ENCODE measurements at regions not wholly inside any gene's neighbourhood (a gene's known extent, or its start where the extent isn't known, plus 50 kb on each side); places are given as distances from the start of the nearest gene placed in this dataset.
A peak's percentile ranks its signal among the peaks of the same experiment; 100 is the strongest.

- Histone ChIP-seq H3K27ac (ENCODE audit: low read depth, low read length) (no peak overlapping the region), H3K4me3 (ENCODE audit: low read length) (no peak overlapping the region), H3K36me3 (ENCODE audit: control insufficient read depth, insufficient read depth, low read length) (no peaks in the 10 kb centered on the region), H3K9ac (ENCODE audit: low read length) (no peak overlapping the region), H3K27me3 (ENCODE audit: control insufficient read depth, insufficient read depth, low read length) (no peaks in the 10 kb centered on the region), H3K4me1 (ENCODE audit: control insufficient read depth, insufficient read depth, low read length) (no peaks in the 10 kb centered on the region)
Observed at GRCh38 chr21:29228306-29228705, 70.4 kb upstream of the BACH1 start.

GRCh38 chr21:29230551-29231261 lies 68.0 kb upstream of the BACH1 start:
- H3K4me3 ChIP-seq (ENCODE audit: low read length): no peak overlapping the region
- no peak overlapping the region for H3K27ac ChIP-seq (ENCODE audit: low read depth, low read length)
- no peaks in the 10 kb centered on the region for H3K27me3 ChIP-seq (ENCODE audit: control insufficient read depth, insufficient read depth, low read length)
- H3K4me1 ChIP-seq (ENCODE audit: control insufficient read depth, insufficient read depth, low read length): no peaks in the 10 kb centered on the region
- H3K36me3 ChIP-seq (ENCODE audit: control insufficient read depth, insufficient read depth, low read length): no peaks in the 10 kb centered on the region
- H3K9ac ChIP-seq (ENCODE audit: low read length): no peak overlapping the region

- no peaks in the 10 kb centered on the region for H3K36me3 ChIP-seq (ENCODE audit: control insufficient read depth, insufficient read depth, low read length)
- no peaks in the 10 kb centered on the region for H3K27me3 ChIP-seq (ENCODE audit: control insufficient read depth, insufficient read depth, low read length)
- no peak overlapping the region for H3K4me3 ChIP-seq (ENCODE audit: low read length)
- H3K9ac ChIP-seq (ENCODE audit: low read length): no peak overlapping the region
- no peaks in the 10 kb centered on the region for H3K4me1 ChIP-seq (ENCODE audit: control insufficient read depth, insufficient read depth, low read length)
- no peak overlapping the region for H3K27ac ChIP-seq (ENCODE audit: low read depth, low read length)
Observed at GRCh38 chr21:29231756-29232529, 66.8 kb upstream of the BACH1 start.

- no peak overlapping the region for H3K9ac ChIP-seq (ENCODE audit: low read length)
- H3K27ac ChIP-seq (ENCODE audit: low read depth, low read length): no peak overlapping the region
- peaks cover 7% of the 10 kb centered on the region for H3K4me1 ChIP-seq (ENCODE audit: control insufficient read depth, insufficient read depth, low read length)
- H3K4me3 ChIP-seq (ENCODE audit: low read length): no peak overlapping the region
- H3K27me3 ChIP-seq (ENCODE audit: control insufficient read depth, insufficient read depth, low read length): no peaks in the 10 kb centered on the region
- H3K36me3 ChIP-seq (ENCODE audit: control insufficient read depth, insufficient read depth, low read length): no peaks in the 10 kb centered on the region
Observed at GRCh38 chr21:29232530-29233255, 66.0 kb upstream of the BACH1 start.

- Histone ChIP-seq H3K4me1 (ENCODE audit: control insufficient read depth, insufficient read depth, low read length) (peaks cover 11% of the 10 kb centered on the region), H3K27ac (ENCODE audit: low read depth, low read length) (no peak overlapping the region), H3K4me3 (ENCODE audit: low read length) (no peak overlapping the region), H3K27me3 (ENCODE audit: control insufficient read depth, insufficient read depth, low read length) (no peaks in the 10 kb centered on the region), H3K36me3 (ENCODE audit: control insufficient read depth, insufficient read depth, low read length) (no peaks in the 10 kb centered on the region), H3K9ac (ENCODE audit: low read length) (no peak overlapping the region)
Observed at GRCh38 chr21:29233256-29233546, 65.5 kb upstream of the BACH1 start.

- Histone ChIP-seq H3K4me3 (ENCODE audit: low read length) (no peak overlapping the region), H3K36me3 (ENCODE audit: control insufficient read depth, insufficient read depth, low read length) (no peaks in the 10 kb centered on the region), H3K27me3 (ENCODE audit: control insufficient read depth, insufficient read depth, low read length) (no peaks in the 10 kb centered on the region), H3K27ac (ENCODE audit: low read depth, low read length) (no peak overlapping the region), H3K4me1 (ENCODE audit: control insufficient read depth, insufficient read depth, low read length) (peaks cover 13% of the 10 kb centered on the region), H3K9ac (ENCODE audit: low read length) (no peak overlapping the region)
Observed at GRCh38 chr21:29233611-29234540, 64.8 kb upstream of the BACH1 start.

- Histone ChIP-seq H3K4me3 (ENCODE audit: low read length) (no peak overlapping the region), H3K9ac (ENCODE audit: low read length) (no peak overlapping the region), H3K36me3 (ENCODE audit: control insufficient read depth, insufficient read depth, low read length) (no peaks in the 10 kb centered on the region), H3K27me3 (ENCODE audit: control insufficient read depth, insufficient read depth, low read length) (no peaks in the 10 kb centered on the region), H3K27ac (ENCODE audit: low read depth, low read length) (no peak overlapping the region), H3K4me1 (ENCODE audit: control insufficient read depth, insufficient read depth, low read length) (peaks cover 13% of the 10 kb centered on the region)
Observed at GRCh38 chr21:29235714-29236197, 63.0 kb upstream of the BACH1 start.

- Histone ChIP-seq H3K36me3 (ENCODE audit: control insufficient read depth, insufficient read depth, low read length) (no peaks in the 10 kb centered on the region), H3K27me3 (ENCODE audit: control insufficient read depth, insufficient read depth, low read length) (no peaks in the 10 kb centered on the region), H3K9ac (ENCODE audit: low read length) (no peak overlapping the region), H3K4me1 (ENCODE audit: control insufficient read depth, insufficient read depth, low read length) (peaks cover 13% of the 10 kb centered on the region), H3K4me3 (ENCODE audit: low read length) (no peak overlapping the region), H3K27ac (ENCODE audit: low read depth, low read length) (no peak overlapping the region)
Observed at GRCh38 chr21:29236201-29236600, 62.5 kb upstream of the BACH1 start.

GRCh38 chr21:29237110-29238052 lies 61.3 kb upstream of the BACH1 start:
- Histone ChIP-seq H3K4me1 (ENCODE audit: control insufficient read depth, insufficient read depth, low read length) (peaks cover 15% of the 10 kb centered on the region), H3K9ac (ENCODE audit: low read length) (no peak overlapping the region), H3K27ac (ENCODE audit: low read depth, low read length) (peak overlapping the region; percentile 62), H3K27me3 (ENCODE audit: control insufficient read depth, insufficient read depth, low read length) (no peaks in the 10 kb centered on the region), H3K36me3 (ENCODE audit: control insufficient read depth, insufficient read depth, low read length) (no peaks in the 10 kb centered on the region), H3K4me3 (ENCODE audit: low read length) (no peak overlapping the region)

- Histone ChIP-seq H3K9ac (ENCODE audit: low read length) (no peak overlapping the region), H3K27ac (ENCODE audit: low read depth, low read length) (peak overlapping the region; percentile 62), H3K4me1 (ENCODE audit: control insufficient read depth, insufficient read depth, low read length) (peaks cover 16% of the 10 kb centered on the region)
Observed at GRCh38 chr21:29238053-29238966, 60.4 kb upstream of the BACH1 start.

More at GRCh38 chr21:29238053-29238966, 60.4 kb upstream of the BACH1 start:
- H3K27me3 ChIP-seq (ENCODE audit: control insufficient read depth, insufficient read depth, low read length): no peaks in the 10 kb centered on the region
- no peak overlapping the region for H3K4me3 ChIP-seq (ENCODE audit: low read length)
- H3K36me3 ChIP-seq (ENCODE audit: control insufficient read depth, insufficient read depth, low read length): no peaks in the 10 kb centered on the region
